Testis (tissue), 2 donors: ENCODE measurements at regions not wholly inside any gene's neighbourhood (a gene's known extent, or its start where the extent isn't known, plus 50 kb on each side); places are given as distances from the start of the nearest gene placed in this dataset.

Source experiments
- CTCF ChIP-seq, 3 experiments: fragments of 450-650 bp in 2 of 3; fragments of 200-600 bp in 1 of 3; sonication (generic) in 1 of 3; IDR thresholded peaks; one replicate each; pipeline ENCODE4 v1.5.1; 2016 to 2019; ENCODE audit warnings: antibody characterized with exemption in 3 of 3, mild to moderate bottlenecking in 2 of 3, moderate library complexity in 1 of 3
- POLR2A ChIP-seq: fragments of 450-650 bp; IDR thresholded peaks from one replicate; pipeline ENCODE4 v1.6.1; 2017; ENCODE audit warnings: antibody characterized with exemption, mild to moderate bottlenecking, moderate library complexity

DNA sequence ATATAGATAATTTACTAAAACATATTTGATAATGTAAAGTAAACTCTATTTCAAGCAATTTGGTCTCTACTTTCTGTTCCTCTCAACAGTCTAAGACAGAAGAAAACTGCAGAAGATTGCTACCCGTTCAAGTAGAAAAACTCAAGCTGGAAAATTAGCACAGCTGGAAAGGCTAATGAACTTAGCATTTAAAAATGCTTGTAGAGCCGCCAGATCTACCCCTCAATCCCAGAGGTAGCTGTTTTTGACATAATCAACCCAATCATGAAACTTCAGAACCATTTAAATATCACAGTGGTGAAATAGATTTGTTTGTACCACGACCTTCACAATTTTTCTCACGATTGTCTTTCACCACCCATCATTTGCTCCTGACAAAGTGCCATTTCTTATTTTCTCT, 479.5 kb downstream of the SPRY1 start:
- TF ChIP-seq CTCF (IDR thresholded peaks at IDR 0.05): no peak
- TF ChIP-seq POLR2A: no peak
